NOMO-1 treated with dmso at 0.1 percent for 144 hours (cell line): ENCODE measurements at regions not wholly inside any gene's neighbourhood (a gene's known extent, or its start where the extent isn't known, plus 50 kb on each side); places are given as distances from the start of the nearest gene placed in this dataset.
"Not testable (repeated sequence)": the region's sequence is repeated elsewhere in the genome, so short reads cannot be mapped to it uniquely, and the experiment has no call there.

Source experiments
- DNase-seq: peaks from one replicate; lab custom pipeline; 2025; ENCODE audit not compliant: unreplicated experiment; lab: John Stamatoyannopoulos, UW

DNA sequence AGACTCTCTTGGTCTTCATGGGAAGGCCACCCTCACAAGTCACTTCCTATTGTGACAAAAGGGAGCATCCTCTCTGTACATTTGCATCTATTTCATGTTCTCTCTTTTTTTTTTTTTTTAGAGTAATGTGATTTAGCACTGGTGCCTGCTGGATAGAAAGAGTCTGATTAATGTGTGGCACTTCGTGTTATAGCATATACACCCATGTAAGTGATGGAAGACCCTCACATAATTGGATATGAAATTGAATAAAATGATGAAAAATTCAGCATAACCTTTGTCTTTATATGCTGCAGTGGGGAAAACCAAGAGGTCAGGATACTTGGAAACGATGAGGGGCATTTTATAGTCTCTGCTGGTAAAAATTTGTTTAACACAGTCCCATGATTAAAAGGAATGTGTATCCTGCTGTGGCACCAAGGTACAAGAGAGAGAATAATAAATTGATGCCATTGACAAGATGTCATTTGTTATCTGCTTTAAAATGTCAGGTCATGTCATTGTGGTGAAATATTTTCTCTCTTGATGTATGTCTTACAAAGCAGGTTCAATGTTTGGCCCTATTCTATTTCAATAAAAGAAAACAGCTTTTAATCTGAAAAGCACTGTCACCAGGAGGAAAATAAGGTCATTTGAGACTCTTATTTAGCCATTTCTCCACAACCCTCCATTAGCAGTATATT is 1115.4 kb downstream of the STPG2 start:
- DNase-seq: no peak

DNA sequence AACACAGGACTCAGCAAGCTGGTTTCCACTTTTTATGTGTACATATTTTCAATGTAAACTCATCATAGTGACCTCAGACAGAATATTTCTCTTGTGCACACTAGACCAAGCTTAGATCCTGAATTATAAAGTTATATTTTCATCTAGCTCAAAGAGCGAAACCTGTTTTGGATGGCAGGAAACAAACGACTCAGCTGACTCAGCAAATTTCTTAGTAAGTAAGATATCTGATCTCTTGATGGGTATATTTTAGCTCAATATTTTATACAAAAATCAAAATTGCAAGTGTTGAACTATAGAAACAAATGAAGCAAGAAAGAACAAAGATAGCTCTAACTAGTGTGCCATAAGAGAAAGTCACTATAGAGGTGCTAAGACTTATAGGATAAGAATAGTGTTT is 1114.5 kb downstream of the STPG2 start:
- DNase-seq: no peak

DNA sequence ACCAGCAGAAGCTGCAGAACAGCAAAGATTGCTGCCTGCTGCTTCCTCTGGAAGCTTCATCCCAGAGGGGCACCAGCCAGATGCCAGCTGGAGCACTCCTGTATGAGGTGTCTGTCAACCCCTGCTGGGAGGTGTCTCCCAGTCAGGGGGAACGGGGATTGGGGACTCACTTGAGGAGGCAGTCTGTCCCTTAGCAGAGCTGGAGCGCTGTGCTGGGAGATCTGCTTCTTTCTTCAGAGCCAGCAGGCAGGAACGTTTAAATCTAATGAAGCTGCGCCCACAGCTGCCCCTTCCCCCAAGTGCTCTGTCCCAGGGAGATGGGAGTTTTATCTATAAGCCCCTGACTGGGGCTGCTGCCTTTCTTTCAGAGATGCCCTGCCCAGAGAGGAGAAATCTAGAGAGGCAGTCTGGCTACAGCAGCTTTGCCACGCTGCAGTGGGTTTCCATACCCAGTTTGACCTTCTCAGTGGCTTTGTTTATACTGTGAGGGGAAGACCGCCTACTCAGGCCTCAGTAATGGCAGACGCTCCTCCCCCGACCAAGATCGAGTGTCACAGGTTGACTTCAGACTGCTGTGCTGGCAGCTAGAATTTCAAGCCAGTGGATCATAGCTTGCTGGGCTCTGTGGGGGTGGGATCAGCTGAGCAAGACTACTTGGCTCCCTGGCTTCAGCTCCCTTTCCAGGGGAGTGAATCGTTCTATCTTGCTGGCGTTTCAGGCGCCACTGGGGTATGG is 1105.7 kb downstream of the STPG2 start:
- not testable (repeated sequence) for DNase-seq

DNA sequence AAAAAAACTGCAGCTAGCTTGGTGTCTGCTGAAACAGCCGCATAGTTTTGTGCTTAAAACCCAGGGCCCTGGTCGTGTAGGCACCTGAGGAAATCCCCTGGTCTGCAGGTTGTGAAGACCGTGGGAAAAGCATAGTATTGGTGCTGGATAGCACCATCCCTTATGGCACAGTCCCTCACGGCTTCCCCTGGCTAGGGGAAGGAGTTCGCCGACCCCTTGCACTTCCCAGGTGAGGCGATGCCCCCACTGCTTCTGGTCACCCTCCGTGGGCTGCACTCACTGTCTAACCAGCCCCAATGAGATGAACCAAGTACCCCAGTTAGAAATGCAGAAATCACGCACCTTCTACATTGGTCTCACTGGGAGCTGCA is 1105.1 kb downstream of the STPG2 start:
- DNase-seq: no peak

DNA sequence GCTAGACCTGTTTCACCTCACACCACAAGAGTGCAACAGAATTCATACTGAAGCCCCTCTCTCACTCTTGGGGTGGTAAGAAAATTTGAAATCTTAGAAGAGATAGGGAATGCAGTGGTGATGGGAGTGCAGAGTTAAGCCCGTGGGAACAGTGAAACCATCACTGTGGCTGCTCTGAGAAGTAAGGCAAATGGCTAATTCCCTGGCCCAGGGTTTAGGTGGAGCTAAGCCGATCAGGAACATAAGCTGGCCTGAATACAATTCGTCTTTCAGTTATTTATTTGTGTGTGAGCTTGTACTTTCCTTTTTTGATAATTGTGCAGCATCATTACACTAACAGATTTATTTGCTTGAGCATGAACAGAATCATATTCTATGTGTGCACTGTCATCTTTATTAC is 1070.6 kb downstream of the STPG2 start:
- no peak for DNase-seq

DNA sequence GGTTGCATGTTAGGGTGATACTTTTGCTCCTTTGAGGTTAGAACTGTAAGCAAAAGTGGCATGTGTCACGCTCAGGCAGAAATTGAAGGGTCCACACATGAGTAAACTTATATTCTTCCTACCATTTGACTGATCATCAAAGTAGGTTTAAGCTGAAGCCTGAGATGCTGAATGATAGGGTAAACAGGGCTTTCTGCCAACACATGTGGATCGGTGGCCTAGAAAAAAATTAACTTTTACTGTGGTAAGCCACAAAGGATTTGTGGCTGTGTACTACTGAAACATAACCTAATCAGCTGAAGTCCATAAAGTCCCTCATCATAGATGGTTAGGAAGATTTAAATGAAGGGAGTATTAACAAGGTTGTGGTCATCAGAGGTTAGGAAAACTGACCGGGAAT is 1070.1 kb downstream of the STPG2 start:
- no peak for DNase-seq

DNA sequence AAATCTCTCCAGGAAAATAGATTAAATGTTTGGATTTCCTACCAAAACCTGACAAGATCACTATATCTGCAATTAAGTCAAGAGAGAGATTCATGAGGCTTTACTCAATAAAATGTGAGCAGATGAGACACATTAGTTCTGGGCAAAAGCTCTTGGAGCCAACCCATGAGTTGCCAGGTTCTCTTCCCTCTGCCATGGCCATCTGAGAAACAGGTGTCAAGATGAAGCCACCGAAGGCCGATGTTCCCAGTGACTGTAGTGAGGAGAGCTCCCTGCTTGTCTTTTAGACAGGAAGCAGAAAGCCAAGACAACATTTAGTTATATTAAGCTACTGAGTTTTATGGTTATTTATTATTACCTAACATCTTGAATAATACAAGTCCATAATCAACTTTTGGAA is 1068.7 kb downstream of the STPG2 start:
- DNase-seq: no peak

DNA sequence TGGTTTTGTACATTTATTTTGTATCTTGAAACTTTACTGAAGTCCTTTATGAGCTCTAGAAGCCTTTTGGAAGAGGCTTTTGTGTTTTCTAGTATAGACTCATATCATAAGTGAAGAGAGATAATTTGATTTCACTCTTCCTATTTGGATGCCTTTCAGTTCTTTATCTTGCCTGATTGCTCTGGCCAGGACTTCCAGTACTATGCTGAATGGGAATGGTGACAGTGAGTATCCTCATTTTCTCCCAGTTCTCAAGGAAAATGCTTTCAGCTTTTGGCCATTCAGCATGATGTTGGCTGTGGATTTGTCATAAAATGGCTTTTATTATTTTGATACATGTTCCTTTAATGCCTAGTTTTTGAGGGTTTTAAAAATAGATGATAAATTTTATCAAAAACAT is 1061.3 kb downstream of the STPG2 start:
- no peak for DNase-seq

DNA sequence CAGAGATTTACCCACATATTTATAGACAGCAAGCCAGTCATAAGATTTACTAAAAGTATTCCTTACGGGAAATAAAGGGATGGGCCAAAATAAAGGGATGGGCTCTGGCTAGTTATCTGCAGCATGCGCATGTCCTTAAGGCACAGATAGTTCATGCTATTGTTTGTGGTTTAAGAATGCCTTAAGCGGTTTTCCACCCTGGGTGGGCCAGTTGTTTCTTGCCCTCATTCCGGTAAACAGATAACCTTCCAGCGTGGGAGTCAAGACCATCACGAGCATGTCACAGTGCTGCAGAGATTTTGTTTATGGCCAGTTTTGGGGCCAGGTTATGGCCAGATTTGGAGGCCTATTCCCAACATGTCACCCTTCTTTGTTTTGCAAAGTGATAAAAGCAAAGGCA is 1046.2 kb downstream of the STPG2 start:
- not testable (repeated sequence) for DNase-seq

DNA sequence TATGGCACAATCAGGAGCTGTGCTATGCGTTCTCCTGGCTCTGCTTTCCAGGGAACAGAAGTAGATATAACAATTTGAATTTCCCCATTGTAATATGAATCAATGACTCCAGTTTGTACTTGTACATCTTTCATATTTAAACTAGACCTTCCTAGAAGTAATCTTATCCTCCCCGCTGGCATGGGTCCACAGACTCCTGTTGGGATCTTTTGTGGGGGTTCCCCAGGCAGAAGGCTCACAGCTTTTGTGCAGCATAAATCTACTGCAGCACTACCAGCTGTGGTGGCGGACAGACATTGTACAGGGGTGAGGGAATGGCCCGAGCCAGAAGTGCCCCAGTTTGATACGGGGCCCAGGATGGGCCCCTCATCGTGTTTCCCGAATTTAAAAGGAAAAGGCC is 1042.1 kb downstream of the STPG2 start:
- DNase-seq: not testable (repeated sequence)

DNA sequence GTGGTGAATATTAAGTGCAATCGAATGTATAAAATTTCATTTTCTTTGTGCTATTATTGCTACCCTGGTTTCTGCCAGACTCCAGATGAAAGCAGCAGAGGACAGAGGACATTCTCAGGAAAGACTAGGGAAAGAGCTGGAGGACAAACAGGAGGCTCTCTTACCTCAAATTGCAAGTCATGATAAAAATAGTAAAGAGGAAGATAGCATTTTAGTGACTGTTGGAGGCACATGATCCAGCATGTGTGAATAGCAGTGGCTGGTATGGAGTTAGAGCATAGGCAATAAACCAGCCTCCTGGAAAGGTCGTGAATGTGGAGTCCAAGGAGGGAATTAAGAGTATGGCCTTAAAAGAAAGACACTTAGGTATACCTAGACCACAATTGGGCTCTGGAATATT is 1040.0 kb downstream of the STPG2 start:
- DNase-seq: no peak

DNA sequence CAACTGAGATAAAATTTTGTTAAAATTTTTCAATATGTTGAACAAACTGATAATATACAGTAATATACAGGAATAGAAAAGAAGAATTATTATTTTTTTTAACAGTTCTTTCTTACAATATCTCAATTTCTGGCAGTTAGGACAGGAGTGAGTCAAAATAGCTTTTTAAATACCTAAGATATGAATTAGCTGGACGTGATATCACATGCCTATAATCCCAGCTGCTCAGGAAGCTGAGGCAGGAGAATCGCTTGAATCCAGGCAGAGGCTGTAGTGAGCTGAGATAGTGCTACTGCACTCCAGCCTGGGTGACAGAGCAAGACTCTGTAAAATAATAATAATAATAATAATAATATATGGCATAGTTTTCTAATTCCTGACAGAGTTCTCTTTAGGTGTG is 1039.3 kb downstream of the STPG2 start:
- DNase-seq: no peak

DNA sequence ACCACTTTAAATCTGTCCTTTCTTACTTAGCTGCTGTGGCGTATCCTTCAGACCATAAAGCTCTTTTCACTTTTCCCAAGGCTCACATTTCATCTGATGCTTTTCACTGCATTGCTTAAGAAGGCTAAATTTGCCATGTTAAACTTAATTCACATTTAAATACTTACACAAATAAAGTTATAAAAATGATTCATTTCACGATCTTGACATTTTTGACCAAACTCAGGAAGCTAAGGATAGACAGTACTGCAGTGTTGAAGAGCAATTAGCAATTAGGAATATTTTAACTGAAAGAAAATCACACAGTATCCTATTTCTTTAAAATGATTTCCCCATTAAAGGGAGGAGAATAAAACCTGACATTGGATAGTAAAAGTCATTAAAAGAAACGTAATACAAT is 1038.6 kb downstream of the STPG2 start:
- no peak for DNase-seq

DNA sequence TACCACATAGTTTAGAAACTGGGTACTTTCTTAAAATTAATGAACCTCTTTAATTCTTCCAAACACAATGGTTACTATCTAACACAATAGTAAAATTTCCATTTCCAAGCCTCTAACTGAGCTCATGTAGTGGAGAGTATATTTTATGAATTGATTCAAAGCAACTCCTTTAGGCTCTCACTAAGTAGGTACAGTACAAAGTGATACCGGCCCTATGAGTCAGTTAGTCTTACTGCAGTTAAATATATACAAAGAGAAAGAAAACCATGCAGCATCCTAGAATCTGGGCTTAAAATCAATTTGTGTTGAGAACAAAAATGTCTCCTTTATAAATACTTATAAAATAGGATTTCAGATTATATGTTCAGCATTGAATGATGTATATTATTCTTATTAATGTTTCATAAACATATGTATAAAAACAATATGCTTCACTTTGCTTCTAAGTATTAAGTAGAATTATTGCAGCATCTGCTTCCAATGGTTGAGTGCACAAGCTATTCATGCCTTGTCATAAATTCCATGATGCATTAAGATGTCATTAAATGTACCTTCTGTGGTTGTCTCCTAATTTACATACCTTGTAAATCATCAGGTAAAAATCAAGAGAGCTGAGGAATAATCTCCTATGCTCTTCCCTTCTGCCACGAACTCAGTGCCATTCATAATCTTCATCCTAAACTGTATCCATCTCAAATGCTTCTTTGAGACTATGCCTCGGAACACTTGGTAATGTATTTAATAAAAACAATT is 1037.8 kb downstream of the STPG2 start:
- DNase-seq: no peak

DNA sequence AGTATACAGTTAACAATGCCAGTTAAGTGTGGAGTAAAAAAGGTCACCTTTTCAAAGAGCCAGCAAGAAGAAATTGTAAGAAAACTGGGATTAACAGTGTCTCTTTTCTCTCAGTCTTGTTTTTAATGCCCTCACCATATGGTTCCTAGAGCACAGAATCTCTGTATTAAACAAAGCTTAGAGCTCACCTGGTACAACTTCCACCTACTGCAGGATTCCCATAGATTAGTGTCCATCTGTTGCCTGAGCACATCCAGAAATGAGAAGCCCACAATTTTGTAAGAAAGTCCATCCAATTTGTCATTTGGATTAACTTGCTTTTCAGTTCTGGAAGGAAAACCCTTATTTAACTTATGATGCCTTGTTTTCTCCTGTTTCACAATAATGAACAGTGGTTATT is 1037.1 kb downstream of the STPG2 start:
- DNase-seq: no peak

DNA sequence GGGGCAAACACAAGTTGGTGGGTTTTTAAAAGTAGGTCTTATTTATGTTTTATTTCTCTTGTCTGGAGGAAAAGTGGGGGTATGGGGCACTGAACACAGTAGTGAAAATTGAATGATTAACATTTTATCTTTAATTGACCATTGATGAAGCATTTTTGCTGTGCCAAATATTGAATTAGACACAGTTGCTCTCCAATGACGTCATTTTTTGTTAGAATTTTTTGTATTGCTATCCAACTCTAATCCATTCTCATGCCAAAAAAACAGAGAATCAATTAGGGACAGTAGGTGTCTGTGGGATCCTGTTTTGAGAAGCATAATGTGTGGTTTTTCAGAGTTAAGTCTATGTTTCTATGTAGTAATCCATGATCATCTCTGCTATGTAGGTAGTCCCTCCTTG is 1032.8 kb downstream of the STPG2 start:
- no peak for DNase-seq

DNA sequence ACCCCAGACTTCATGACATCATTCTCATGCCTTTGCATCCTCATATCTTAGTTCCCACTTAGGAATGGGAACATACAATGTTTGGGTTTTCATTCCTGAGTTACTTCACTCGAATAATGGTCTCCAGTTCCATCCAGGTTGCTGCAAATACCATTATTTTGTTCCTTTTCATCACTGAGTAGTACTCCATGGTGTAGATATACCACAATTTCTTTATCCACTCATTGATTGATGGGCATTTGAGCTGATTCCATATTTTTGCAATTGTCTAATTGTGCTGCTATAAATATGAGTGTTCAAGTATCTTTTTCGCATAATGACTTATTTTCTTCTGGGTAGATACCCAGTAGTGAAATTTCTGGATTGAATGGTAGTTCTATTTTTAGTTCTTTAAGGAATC is 1026.8 kb downstream of the STPG2 start:
- DNase-seq: no peak

DNA sequence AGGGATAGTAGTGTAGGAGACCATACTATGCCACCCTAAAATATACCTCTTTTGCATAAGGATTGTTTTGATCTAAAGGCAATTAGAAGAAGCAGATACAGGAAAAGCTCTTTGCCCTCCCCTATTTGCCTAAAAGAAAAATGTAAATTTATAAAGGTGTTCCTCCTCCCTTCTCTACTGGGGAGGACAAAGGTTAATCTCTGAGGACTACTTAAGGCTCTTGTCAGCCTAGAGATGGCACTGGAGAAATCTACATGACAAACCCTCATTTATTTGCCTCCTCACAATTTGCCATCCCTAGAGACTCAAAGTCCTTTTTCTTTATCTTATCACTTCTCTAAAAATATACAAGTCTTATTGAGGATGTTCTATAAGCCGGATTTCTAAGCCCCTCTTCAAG is 1021.8 kb downstream of the STPG2 start:
- no peak for DNase-seq

DNA sequence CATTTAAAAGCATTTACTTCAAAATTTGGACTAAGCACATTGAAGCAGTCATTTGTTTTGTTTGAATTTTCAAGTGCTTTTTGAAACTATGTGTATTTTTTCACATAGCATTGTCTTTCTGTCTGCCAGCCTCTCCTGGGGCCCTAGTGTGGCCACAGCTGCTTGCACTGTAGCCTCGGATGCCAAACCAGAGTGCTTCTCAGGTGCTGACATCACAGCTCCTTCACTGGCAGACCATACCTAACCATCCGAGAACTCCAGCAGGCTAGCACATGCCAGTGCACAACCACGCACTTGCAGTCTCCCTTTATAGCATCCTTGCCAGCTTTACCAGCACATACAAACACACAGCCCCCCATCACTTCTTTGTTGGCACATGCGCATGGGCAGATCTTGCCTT is 1019.7 kb downstream of the STPG2 start:
- DNase-seq: no peak

DNA sequence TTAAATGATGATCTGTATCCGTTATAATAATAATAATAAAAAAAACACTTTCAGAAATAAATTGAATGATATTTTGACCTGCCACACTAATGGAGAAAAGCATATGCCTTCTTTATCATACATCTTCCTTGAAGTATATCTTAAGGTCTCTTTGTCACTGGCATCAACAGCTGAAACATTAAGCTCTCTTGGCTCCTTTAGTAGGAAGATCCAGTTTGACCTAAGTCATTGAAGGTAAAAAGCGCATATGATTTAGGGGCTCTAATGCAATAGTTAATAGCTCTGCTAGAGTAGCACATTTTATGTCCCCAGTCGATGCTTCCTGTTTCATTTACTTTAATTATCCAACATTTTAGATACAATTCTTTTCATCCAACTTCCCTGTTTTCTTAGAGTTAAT is 1010.8 kb downstream of the STPG2 start:
- DNase-seq: peak; percentile 3

DNA sequence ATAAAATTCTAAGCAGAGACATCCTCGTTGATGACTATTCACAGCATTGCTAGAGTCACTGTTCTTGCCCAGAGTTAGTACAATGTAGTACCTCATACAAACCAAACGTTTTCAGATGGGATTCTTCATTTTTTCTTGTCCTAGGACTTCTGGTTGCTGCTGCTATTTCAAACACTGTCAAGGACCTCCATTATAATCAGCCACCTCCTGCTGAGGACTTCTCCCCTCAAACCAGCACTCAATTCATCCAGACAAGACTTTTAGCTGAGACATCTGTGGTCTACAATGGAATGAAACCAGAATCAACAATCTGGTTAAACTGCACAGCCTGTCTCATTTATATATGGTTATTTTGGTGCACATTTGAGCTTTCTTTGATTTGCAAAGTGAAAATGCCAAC is 1008.8 kb downstream of the STPG2 start:
- DNase-seq: no peak

DNA sequence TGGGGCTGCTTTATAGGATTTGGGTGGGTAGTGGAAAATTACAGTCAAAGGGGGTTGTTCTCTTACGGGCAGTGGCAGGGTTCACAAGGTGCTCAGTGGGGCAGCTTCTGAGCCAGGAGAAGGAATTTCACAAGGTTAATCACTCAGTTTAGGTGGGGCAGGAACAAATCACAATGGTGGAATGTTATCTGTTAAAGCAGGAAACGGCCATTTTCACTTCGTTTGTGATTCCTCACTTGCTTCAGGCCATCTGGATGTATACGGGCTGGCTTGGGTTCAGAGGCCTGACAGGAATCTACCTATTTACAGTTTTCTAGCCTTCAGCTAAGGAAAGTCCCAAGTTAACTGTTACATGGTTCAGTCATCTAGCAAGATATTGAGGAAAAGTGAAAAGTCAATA is 1003.5 kb downstream of the STPG2 start:
- no peak for DNase-seq
